ENCODE measurements at regions not wholly inside any gene's neighbourhood (a gene's known extent, or its start where the extent isn't known, plus 50 kb on each side); places are given as distances from the start of the nearest gene placed in this dataset.

GRCh38 chr7:18276380-18276779, 219.2 kb upstream of the HDAC9 start:
- TF ChIP-seq CTCF (IDR thresholded peaks at IDR 0.05; ENCODE audit: insufficient read depth, low read depth, low read length), result no peak
- no peak for TF ChIP-seq EZH2 (IDR thresholded peaks at IDR 0.05; ENCODE audit: insufficient read depth, low read length)

Measured in astrocyte (in vitro differentiated cells and primary cell).